Left ventricle myocardium inferior (tissue), 1 donor: ENCODE measurements at regions not wholly inside any gene's neighbourhood (a gene's known extent, or its start where the extent isn't known, plus 50 kb on each side); places are given as distances from the start of the nearest gene placed in this dataset.
"Not testable (repeated sequence)": the region's sequence is repeated elsewhere in the genome, so short reads cannot be mapped to it uniquely, and the experiment has no call there.

Experiments
- DNase-seq: peaks from one replicate; pipeline ENCODE4 v3.0.0-alpha.2; 2020
- H3K27ac ChIP-seq: fragments of 200-600 bp; replicated peaks from 2 replicates; pipeline ENCODE4 v1.8.0; 2021
- H3K27me3 ChIP-seq: fragments of 200-600 bp; 2 replicates; pipeline ENCODE4 v1.8.0; 2021; ENCODE audit warnings: low read depth
- H3K36me3 ChIP-seq: fragments of 200-600 bp; 2 replicates; pipeline ENCODE4 v1.8.0; 2021
- H3K4me1 ChIP-seq: fragments of 200-600 bp; 2 replicates; pipeline ENCODE4 v1.8.0; 2021
- H3K4me3 ChIP-seq: fragments of 200-600 bp; 2 replicates; pipeline ENCODE4 v1.8.0; 2021; ENCODE audit warnings: mild to moderate bottlenecking, moderate library complexity
- H3K9me3 ChIP-seq: fragments of 200-600 bp; replicated peaks from 2 replicates; pipeline ENCODE4 v1.8.0; 2021
- intact Hi-C: fragments of 100-400 bp; cut with micrococcal nuclease; formaldehyde crosslinking; loops from one replicate; pipeline ENCODE4 v1.11.0; 2022
- TF ChIP-seq, protein P1 (sequence below): fragments of 200-600 bp; IDR thresholded peaks from 2 replicates; pipeline ENCODE4 v1.8.0; 2021; ENCODE audit warnings: antibody characterized with exemption, mild to moderate bottlenecking, borderline replicate concordance
- donor health status: DM: no; HTN: yes; CAD: no; lungs with severe emphysema.

DNA sequence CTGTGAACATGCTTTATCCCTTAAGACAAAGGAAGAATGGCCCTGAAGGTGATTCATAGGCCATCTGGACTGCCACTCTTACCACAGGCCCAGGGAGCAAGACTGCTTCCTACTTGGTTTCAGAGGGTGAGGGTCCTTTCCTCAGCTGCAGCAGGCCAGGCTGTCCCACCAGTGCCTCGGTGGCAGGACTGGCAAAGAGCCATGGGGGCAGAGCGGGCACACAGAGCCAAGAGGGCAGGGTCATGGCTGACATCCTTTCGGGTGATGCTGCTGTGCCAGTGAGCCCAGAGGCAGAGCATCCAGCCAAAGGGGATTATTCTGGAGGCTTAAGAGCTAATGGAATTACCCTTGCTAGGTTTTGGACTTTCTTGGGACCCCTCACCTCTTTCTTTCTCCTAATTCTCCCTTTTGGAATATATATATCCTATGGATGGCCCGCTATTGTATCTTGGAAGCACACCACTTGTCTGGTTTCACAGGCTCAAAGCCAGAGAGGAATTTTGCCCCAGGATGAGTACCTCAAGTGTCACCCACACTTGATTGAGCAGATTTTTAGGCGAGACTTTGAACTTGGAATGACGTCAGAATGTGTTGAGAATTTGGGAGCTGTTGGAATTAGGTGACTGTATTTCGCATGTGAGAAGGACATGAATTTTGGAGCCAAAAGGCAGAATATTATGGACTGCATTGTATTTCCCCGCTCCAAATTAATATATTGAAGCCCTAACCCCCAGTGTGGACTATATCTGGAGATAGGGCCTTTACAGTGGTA, 180.6 kb downstream of the BARX1 start:
- no peak for DNase-seq
- intact Hi-C loops = no loop called here
- Histone ChIP-seq H3K9me3 (peaks cover 12% of the 10 kb centered on the region), H3K27me3 (no peaks in the 10 kb centered on the region), H3K4me1 (no peaks in the 10 kb centered on the region), H3K27ac (no peak overlapping the region), H3K36me3 (no peaks in the 10 kb centered on the region), H3K4me3 (no peak overlapping the region)
- TF ChIP-seq, protein P1, sequence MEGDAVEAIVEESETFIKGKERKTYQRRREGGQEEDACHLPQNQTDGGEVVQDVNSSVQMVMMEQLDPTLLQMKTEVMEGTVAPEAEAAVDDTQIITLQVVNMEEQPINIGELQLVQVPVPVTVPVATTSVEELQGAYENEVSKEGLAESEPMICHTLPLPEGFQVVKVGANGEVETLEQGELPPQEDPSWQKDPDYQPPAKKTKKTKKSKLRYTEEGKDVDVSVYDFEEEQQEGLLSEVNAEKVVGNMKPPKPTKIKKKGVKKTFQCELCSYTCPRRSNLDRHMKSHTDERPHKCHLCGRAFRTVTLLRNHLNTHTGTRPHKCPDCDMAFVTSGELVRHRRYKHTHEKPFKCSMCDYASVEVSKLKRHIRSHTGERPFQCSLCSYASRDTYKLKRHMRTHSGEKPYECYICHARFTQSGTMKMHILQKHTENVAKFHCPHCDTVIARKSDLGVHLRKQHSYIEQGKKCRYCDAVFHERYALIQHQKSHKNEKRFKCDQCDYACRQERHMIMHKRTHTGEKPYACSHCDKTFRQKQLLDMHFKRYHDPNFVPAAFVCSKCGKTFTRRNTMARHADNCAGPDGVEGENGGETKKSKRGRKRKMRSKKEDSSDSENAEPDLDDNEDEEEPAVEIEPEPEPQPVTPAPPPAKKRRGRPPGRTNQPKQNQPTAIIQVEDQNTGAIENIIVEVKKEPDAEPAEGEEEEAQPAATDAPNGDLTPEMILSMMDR = no peak

DNA sequence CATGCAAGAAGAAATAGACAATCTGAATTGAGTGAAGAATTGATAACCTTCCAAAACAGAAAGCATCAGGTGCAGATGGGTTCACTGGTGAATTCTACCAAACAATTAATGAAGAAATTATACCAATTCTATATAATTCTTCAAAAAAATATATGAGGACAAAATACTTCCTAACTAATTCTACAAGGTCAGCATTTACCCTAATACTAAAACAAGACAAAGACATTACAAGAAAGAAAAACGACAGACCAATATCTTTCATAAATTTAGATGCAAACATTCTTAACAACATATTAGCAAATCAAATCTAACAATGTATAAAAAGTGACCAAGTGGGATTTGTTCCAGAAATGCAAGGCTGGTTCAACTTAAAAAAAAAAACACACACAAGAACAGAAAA, 183.9 kb downstream of the BARX1 start:
- no peak overlapping the region for H3K4me3 ChIP-seq
- H3K9me3 ChIP-seq = peaks cover 26% of the 10 kb centered on the region
- H3K36me3 ChIP-seq = no peaks in the 10 kb centered on the region
- intact Hi-C loops = no loop called here
- TF ChIP-seq, protein P1 = no peak
- H3K4me1 ChIP-seq = no peaks in the 10 kb centered on the region
- no peaks in the 10 kb centered on the region for H3K27me3 ChIP-seq
- H3K27ac ChIP-seq = no peak overlapping the region
- no peak for DNase-seq

DNA sequence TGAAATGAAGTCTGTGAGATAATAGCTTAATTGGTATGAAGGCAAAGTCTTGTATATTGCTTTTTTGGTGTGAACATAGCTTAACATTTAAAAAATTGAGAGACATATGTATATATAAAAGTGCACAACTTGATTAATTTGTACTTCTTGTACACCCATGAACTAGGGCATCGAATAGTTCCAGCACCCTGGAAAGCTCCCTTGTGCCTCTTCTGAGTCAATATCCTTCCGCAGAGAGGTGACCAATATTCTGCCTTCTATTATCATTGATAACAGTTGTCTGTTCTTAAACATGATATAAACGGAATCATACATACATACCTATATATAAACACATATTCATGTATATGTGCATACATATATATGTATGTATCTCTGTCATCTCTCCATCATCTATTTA, 185.4 kb downstream of the PHF2 start:
- intact Hi-C loops = no loop called here

DNA sequence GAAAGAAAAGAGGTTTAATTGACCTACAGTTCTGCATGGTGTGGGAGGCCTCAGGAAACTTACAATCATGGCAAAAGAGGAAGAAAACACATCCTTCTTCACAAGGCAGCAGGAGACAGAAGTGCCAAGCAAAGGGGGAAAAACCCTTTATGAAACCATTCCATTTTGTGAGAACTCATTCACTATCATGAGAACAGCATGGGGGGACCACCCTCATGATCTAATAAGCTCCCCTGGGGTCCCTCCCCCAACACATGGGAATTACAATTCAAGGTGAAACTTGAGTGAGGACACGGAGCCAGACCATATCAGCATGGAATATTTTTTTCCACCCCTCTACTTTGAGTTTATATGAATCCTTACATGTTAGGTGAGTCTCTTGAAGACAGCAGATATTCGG, 173.7 kb downstream of the PHF2 start:
- TF ChIP-seq, protein P1 = no peak
- H3K27me3 ChIP-seq = peaks cover 5% of the 10 kb centered on the region
- no peaks in the 10 kb centered on the region for H3K36me3 ChIP-seq
- intact Hi-C loops = no loop called here
- peaks cover 76% of the 10 kb centered on the region for H3K9me3 ChIP-seq
- no peak for DNase-seq
- H3K4me3 ChIP-seq = no peak overlapping the region
- H3K27ac ChIP-seq = no peak overlapping the region
- H3K4me1 ChIP-seq = no peaks in the 10 kb centered on the region

More for the DNA sequence above, 185.4 kb downstream of the PHF2 start:
- Histone ChIP-seq H3K27ac (no peak overlapping the region), H3K36me3 (no peaks in the 10 kb centered on the region), H3K9me3 (peaks cover 37% of the 10 kb centered on the region), H3K4me1 (no peaks in the 10 kb centered on the region), H3K27me3 (peaks cover 16% of the 10 kb centered on the region), H3K4me3 (no peak overlapping the region)
- TF ChIP-seq, protein P1 = no peak
- no peak for DNase-seq

DNA sequence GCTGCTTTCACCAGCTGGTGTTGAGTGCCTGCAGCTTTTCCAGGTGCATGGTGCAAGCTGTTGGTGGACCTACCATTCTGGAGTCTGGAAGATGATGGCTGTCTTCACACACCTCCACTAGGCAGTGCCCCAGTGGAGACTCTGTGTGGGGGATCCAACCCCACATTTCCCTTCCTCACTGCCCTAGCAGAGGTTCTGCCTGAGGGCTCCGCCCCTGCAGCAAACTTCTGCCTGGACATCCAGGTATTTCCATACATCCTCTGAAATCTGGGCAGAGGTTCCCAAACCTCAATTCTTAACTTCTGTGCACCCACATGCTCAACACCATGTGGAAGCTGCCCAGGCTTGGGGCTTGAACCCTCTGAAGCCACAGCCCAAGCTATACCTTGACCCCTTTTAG, 172.4 kb downstream of the PHF2 start:
- H3K4me3 ChIP-seq, H3K36me3 ChIP-seq, H3K27ac ChIP-seq, intact Hi-C loops, H3K4me1 ChIP-seq, H3K27me3 ChIP-seq, DNase-seq: not testable (repeated sequence)
- H3K9me3 ChIP-seq = peaks cover 77% of the 10 kb centered on the region

DNA sequence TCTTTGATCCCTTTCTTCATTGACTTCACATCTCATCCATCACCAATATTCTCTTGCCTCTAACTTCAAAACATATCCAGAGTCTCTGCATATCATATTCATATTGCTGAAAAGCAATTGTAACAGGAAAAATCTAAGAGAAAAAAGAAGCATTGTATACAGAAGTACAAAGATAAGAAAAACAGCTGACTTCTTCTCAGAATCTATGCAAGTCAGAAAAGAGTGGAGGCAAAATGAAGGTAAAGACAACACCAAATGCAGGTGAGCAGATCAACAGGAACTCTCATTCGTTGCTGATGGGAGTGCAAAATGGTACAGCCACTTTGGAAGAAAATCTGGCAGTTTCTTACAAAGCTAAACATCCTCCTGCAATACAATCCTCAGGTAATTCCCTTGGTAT, 155.6 kb downstream of the PHF2 start:
- no peak overlapping the region for H3K4me3 ChIP-seq
- DNase-seq = no peak
- TF ChIP-seq, protein P1 = no peak
- H3K9me3 ChIP-seq = peaks cover 48% of the 10 kb centered on the region
- H3K27ac ChIP-seq = no peak overlapping the region
- H3K36me3 ChIP-seq = no peaks in the 10 kb centered on the region
- peaks cover 49% of the 10 kb centered on the region for H3K27me3 ChIP-seq
- H3K4me1 ChIP-seq = no peaks in the 10 kb centered on the region
- intact Hi-C loops = no loop called here
